ENCODE measurements at regions not wholly inside any gene's neighbourhood (a gene's known extent, or its start where the extent isn't known, plus 50 kb on each side); places are given as distances from the start of the nearest gene placed in this dataset.
"Not testable (repeated sequence)": the region's sequence is repeated elsewhere in the genome, so short reads cannot be mapped to it uniquely, and the experiment has no call there.

- H3K4me3 ChIP-seq (ENCODE audit: low read depth, low read length); H3K4me1 ChIP-seq (ENCODE audit: control insufficient read depth, insufficient read depth, low read length); H3K9me3 ChIP-seq (ENCODE audit: control insufficient read depth, insufficient read depth, low read length); H3K27ac ChIP-seq (ENCODE audit: low read depth, low read length); H3K36me3 ChIP-seq (ENCODE audit: control insufficient read depth, insufficient read depth, low read length); H3K9ac ChIP-seq (ENCODE audit: low read depth, low read length); H3K27me3 ChIP-seq (ENCODE audit: control insufficient read depth, insufficient read depth, low read length): not testable (repeated sequence)
Measured at GRCh38 chr11:123344188-123344587, 85.9 kb upstream of the GRAMD1B start.

DNA sequence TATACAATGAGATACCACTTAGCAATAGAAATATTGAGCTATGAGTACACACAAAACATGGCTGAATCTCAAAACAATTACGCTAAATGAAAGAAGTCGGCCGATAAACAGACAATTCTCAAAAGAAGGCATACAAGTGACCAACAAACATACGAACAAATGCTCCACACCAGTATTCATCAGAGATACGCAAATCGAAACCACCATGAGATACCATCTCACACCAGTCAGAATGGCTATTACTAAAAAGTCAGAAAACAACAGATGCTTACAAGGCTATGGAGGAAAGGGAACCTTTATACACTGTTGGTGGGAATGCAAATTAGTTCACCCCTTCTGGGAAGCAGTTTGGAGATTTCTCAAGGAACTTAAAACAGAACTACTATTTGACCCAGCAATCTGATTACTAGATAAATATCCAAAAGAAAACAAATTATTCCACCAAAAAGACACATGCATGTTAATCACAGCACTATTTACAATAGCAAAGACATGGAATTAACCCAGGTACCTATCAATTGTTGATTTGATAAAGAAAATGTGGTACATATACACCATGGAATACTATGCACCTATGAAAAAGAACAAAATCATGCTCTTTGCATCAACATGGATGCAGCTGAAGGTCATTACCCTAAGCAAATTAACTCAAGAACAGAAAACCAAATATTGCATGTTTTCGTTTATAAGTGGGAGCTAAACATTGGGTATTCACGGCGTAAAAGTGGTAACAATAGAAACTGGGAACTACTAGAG lies 90.9 kb upstream of the GRAMD1B start:
- H3K9me3 ChIP-seq (ENCODE audit: control insufficient read depth, insufficient read depth, low read length) = peaks cover 7% of the 10 kb centered on the region; the same call in 1 of the 2 replicates

DNA sequence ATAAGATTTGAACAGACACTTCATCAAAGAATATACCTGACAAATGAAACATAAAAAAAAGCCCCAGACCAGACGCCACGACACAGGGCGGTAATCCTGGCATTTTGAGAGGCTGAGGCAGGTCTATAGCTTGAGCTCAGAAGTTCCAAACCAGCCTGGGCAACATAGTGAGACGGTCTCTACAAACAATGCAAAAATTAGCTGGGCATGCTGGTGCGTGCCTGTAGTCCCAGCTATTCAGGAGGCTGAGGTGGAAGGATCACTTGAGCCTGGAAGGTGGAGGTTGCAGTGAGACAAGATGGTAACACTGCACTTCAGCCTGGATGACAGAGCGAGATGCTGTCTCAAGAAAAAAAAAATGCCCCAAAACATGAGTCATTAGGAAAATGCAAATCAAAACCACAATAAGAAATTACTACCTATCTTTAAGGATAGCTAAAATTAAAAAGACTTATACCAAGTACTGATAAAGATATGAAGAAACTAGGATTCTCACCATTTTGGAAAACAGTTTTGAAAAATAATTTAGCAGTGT lies 91.7 kb upstream of the GRAMD1B start:
- H3K4me1 ChIP-seq (ENCODE audit: control insufficient read depth, insufficient read depth, low read length) = no peaks in the 10 kb centered on the region
- H3K36me3 ChIP-seq (ENCODE audit: control insufficient read depth, insufficient read depth, low read length) = no peaks in the 10 kb centered on the region
- H3K4me3 ChIP-seq (ENCODE audit: low read depth, low read length) = no peak overlapping the region
- no peak overlapping the region for H3K9ac ChIP-seq (ENCODE audit: low read depth, low read length)
- H3K27ac ChIP-seq (ENCODE audit: low read depth, low read length) = no peak overlapping the region
- H3K9me3 ChIP-seq (ENCODE audit: control insufficient read depth, insufficient read depth, low read length) = peaks cover 7% of the 10 kb centered on the region; the same call in 1 of the 2 replicates
- no peaks in the 10 kb centered on the region for H3K27me3 ChIP-seq (ENCODE audit: control insufficient read depth, insufficient read depth, low read length)

More for the DNA sequence above, 90.9 kb upstream of the GRAMD1B start:
- Histone ChIP-seq H3K27ac (ENCODE audit: low read depth, low read length) (no peak overlapping the region), H3K9ac (ENCODE audit: low read depth, low read length) (no peak overlapping the region), H3K4me3 (ENCODE audit: low read depth, low read length) (no peak overlapping the region), H3K36me3 (ENCODE audit: control insufficient read depth, insufficient read depth, low read length) (no peaks in the 10 kb centered on the region), H3K4me1 (ENCODE audit: control insufficient read depth, insufficient read depth, low read length) (no peaks in the 10 kb centered on the region), H3K27me3 (ENCODE audit: control insufficient read depth, insufficient read depth, low read length) (no peaks in the 10 kb centered on the region)

DNA sequence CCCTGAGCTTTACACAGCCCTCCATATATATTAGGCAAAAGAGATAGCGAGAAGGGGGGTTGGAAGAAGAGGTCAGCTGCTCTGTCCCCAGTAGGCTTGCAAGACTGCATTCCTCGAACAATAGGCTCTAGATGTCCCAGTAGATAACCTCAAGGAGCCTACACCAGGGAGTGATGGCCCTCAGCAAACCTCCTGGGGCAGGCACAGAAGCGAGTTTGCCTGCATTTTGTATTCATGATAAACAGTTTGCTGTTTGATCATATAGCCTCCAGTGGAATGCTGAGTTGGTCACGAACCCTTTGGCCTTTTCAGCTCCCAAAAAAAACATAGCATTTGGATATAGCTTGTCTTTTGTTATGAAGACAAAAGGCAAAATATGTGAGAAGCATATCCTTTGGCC lies 95.1 kb upstream of the GRAMD1B start:
- Histone ChIP-seq H3K9ac (ENCODE audit: low read depth, low read length) (no peak overlapping the region), H3K36me3 (ENCODE audit: control insufficient read depth, insufficient read depth, low read length) (no peaks in the 10 kb centered on the region), H3K9me3 (ENCODE audit: control insufficient read depth, insufficient read depth, low read length) (peaks cover 7% of the 10 kb centered on the region; the same call in 1 of the 2 replicates), H3K4me1 (ENCODE audit: control insufficient read depth, insufficient read depth, low read length) (no peaks in the 10 kb centered on the region), H3K27ac (ENCODE audit: low read depth, low read length) (no peak overlapping the region), H3K27me3 (ENCODE audit: control insufficient read depth, insufficient read depth, low read length) (no peaks in the 10 kb centered on the region), H3K4me3 (ENCODE audit: low read depth, low read length) (no peak overlapping the region)

DNA sequence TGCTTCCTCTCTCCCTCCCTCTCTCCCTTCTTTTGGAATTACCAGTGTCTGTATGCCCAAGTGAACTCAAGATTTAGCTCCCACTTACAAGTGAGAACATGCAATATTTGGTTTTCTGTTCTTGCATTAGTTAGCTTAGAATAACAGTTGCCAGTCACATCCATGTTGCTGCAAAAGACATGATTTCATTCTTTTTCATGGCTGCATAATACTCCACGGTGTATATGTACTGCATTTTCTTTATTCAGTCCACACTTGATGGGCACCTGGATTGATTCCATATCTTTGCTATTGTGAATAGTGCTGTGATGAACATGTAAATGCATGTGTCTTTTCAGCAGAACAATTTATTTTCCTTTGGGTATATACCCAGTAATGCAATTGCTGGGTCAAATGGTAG lies 97.5 kb upstream of the GRAMD1B start:
- H3K36me3 ChIP-seq (ENCODE audit: control insufficient read depth, insufficient read depth, low read length); H3K9me3 ChIP-seq (ENCODE audit: control insufficient read depth, insufficient read depth, low read length); H3K4me3 ChIP-seq (ENCODE audit: low read depth, low read length); H3K27ac ChIP-seq (ENCODE audit: low read depth, low read length); H3K4me1 ChIP-seq (ENCODE audit: control insufficient read depth, insufficient read depth, low read length); H3K27me3 ChIP-seq (ENCODE audit: control insufficient read depth, insufficient read depth, low read length); H3K9ac ChIP-seq (ENCODE audit: low read depth, low read length): not testable (repeated sequence)

DNA sequence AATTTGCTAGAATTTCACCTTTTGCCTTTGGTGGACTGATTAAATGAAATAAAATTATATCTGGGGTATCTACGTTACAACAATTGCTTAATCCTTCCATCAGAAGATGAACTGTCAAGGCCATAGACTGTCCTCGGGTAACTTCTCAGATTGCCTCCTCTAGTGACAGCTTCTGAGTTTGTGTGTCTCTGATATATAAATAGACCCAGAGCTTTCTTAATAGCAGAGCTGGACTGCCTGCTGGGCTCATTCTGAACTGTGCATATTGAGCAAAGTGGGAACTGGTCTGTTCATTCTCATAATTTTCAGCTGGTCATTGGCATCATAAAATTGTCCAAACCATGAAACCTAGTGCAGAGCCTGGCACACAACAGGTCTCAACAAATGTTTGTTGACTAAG lies 99.1 kb upstream of the GRAMD1B start:
- no peak overlapping the region for H3K4me3 ChIP-seq (ENCODE audit: low read depth, low read length)
- H3K9ac ChIP-seq (ENCODE audit: low read depth, low read length) = no peak overlapping the region
- no peak overlapping the region for H3K27ac ChIP-seq (ENCODE audit: low read depth, low read length)

DNA sequence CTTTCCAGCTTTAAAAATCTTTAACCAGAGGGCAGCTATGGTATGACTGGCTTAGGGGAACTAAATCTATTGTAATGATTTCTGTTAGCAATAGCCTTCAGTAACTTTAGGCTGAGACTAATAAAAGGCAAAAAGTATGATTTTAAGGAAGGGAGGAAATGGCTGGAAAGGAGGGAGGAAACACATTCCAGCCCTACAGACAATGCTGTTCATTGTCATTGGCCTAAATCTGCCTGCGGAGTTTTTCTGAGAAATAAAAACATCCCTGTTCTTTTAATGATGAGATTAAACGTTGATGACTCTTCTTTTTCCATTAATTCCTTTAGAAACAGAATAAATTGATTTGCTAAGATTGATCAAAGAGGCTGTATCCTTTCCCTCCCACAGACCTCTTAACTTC lies 99.6 kb upstream of the GRAMD1B start:
- Histone ChIP-seq H3K27ac (ENCODE audit: low read depth, low read length) (no peak overlapping the region), H3K9ac (ENCODE audit: low read depth, low read length) (no peak overlapping the region), H3K4me1 (ENCODE audit: control insufficient read depth, insufficient read depth, low read length) (no peaks in the 10 kb centered on the region)

More for the DNA sequence above, 99.1 kb upstream of the GRAMD1B start:
- no peaks in the 10 kb centered on the region for H3K27me3 ChIP-seq (ENCODE audit: control insufficient read depth, insufficient read depth, low read length)
- no peaks in the 10 kb centered on the region for H3K36me3 ChIP-seq (ENCODE audit: control insufficient read depth, insufficient read depth, low read length)
- H3K9me3 ChIP-seq (ENCODE audit: control insufficient read depth, insufficient read depth, low read length) = peaks cover 7% of the 10 kb centered on the region; the same call in 1 of the 2 replicates
- H3K4me1 ChIP-seq (ENCODE audit: control insufficient read depth, insufficient read depth, low read length) = no peaks in the 10 kb centered on the region

DNA sequence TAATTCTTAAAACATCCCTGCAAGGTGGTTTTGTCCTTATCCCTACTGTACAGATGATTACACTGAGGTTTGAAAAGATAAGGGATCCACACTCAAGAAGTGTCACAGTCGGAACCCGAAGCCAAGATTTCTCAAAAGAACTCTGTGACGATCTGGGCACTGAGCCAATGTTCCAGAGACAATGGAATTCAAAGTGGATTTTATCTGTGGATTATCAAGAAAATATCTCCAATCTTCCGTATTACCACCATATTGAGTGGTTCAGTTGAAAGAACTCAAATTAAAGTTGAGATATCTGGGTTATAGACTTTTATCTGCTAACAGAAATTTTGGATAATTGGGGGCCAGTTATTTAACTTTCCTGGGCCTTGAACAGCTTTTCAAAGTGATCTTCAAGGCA lies 100.0 kb upstream of the GRAMD1B start:
- no peaks in the 10 kb centered on the region for H3K36me3 ChIP-seq (ENCODE audit: control insufficient read depth, insufficient read depth, low read length)
- no peak overlapping the region for H3K9ac ChIP-seq (ENCODE audit: low read depth, low read length)
- H3K4me1 ChIP-seq (ENCODE audit: control insufficient read depth, insufficient read depth, low read length) = no peaks in the 10 kb centered on the region
- no peaks in the 10 kb centered on the region for H3K27me3 ChIP-seq (ENCODE audit: control insufficient read depth, insufficient read depth, low read length)
- H3K9me3 ChIP-seq (ENCODE audit: control insufficient read depth, insufficient read depth, low read length) = peaks cover 5% of the 10 kb centered on the region; the same call in 1 of the 2 replicates
- H3K4me3 ChIP-seq (ENCODE audit: low read depth, low read length) = no peak overlapping the region
- no peak overlapping the region for H3K27ac ChIP-seq (ENCODE audit: low read depth, low read length)

More for the DNA sequence above, 99.6 kb upstream of the GRAMD1B start:
- no peak overlapping the region for H3K4me3 ChIP-seq (ENCODE audit: low read depth, low read length)
- H3K36me3 ChIP-seq (ENCODE audit: control insufficient read depth, insufficient read depth, low read length) = no peaks in the 10 kb centered on the region
- H3K27me3 ChIP-seq (ENCODE audit: control insufficient read depth, insufficient read depth, low read length) = no peaks in the 10 kb centered on the region
- H3K9me3 ChIP-seq (ENCODE audit: control insufficient read depth, insufficient read depth, low read length) = peaks cover 7% of the 10 kb centered on the region; the same call in 1 of the 2 replicates

GRCh38 chr11:123328281-123328867 lies 101.7 kb upstream of the GRAMD1B start:
- Histone ChIP-seq H3K9me3 (ENCODE audit: control insufficient read depth, insufficient read depth, low read length) (no peaks in the 10 kb centered on the region), H3K27me3 (ENCODE audit: control insufficient read depth, insufficient read depth, low read length) (no peaks in the 10 kb centered on the region), H3K4me1 (ENCODE audit: control insufficient read depth, insufficient read depth, low read length) (no peaks in the 10 kb centered on the region), H3K9ac (ENCODE audit: low read depth, low read length) (no peak overlapping the region), H3K4me3 (ENCODE audit: low read depth, low read length) (no peak overlapping the region), H3K36me3 (ENCODE audit: control insufficient read depth, insufficient read depth, low read length) (no peaks in the 10 kb centered on the region), H3K27ac (ENCODE audit: low read depth, low read length) (no peak overlapping the region)

GRCh38 chr11:123325533-123325932 lies 104.5 kb upstream of the GRAMD1B start:
- H3K9ac ChIP-seq (ENCODE audit: low read depth, low read length) = no peak overlapping the region
- H3K9me3 ChIP-seq (ENCODE audit: control insufficient read depth, insufficient read depth, low read length) = no peaks in the 10 kb centered on the region
- H3K36me3 ChIP-seq (ENCODE audit: control insufficient read depth, insufficient read depth, low read length) = no peaks in the 10 kb centered on the region
- no peak overlapping the region for H3K27ac ChIP-seq (ENCODE audit: low read depth, low read length)
- no peak overlapping the region for H3K4me3 ChIP-seq (ENCODE audit: low read depth, low read length)
- H3K27me3 ChIP-seq (ENCODE audit: control insufficient read depth, insufficient read depth, low read length) = peaks cover 3% of the 10 kb centered on the region; the same call in 1 of the 2 replicates
- no peaks in the 10 kb centered on the region for H3K4me1 ChIP-seq (ENCODE audit: control insufficient read depth, insufficient read depth, low read length)

GRCh38 chr11:123323568-123323967 lies 106.5 kb upstream of the GRAMD1B start:
- peaks cover 3% of the 10 kb centered on the region; the same call in 1 of the 2 replicates for H3K27me3 ChIP-seq (ENCODE audit: control insufficient read depth, insufficient read depth, low read length)
- H3K4me1 ChIP-seq (ENCODE audit: control insufficient read depth, insufficient read depth, low read length) = no peaks in the 10 kb centered on the region
- no peak overlapping the region for H3K4me3 ChIP-seq (ENCODE audit: low read depth, low read length)
- no peak overlapping the region for H3K27ac ChIP-seq (ENCODE audit: low read depth, low read length)
- H3K9ac ChIP-seq (ENCODE audit: low read depth, low read length) = no peak overlapping the region
- no peaks in the 10 kb centered on the region for H3K36me3 ChIP-seq (ENCODE audit: control insufficient read depth, insufficient read depth, low read length)
- no peaks in the 10 kb centered on the region for H3K9me3 ChIP-seq (ENCODE audit: control insufficient read depth, insufficient read depth, low read length)

Data from HUES48 (cell line).